Vagina (tissue), 2 donors: ENCODE measurements at regions not wholly inside any gene's neighbourhood (a gene's known extent, or its start where the extent isn't known, plus 50 kb on each side); places are given as distances from the start of the nearest gene placed in this dataset.

ENCODE experiments used
- DNase-seq, 2 donors: peaks; one replicate each; pipeline ENCODE4 v3.0.0-alpha.2; 2017; ENCODE audit errors: extremely low spot score in 2 of 2
- H3K27ac ChIP-seq: fragments of 200-600 bp; sonication (generic); one replicate; pipeline ENCODE4 v1.5.1; 2019
- H3K27me3 ChIP-seq: fragments of 200-600 bp; sonication (generic); one replicate; pipeline ENCODE4 v1.5.1; 2019
- H3K36me3 ChIP-seq, 2 donors: fragments of 200-600 bp; sonication (generic); one replicate each; pipeline ENCODE4 v1.5.1; 2017 to 2019
- H3K4me1 ChIP-seq: fragments of 200-600 bp; sonication (generic); one replicate; pipeline ENCODE4 v1.5.1; 2019
- H3K4me3 ChIP-seq, 2 donors: fragments of 200-600 bp; sonication (generic); 1 replicate in 1 of 2; 2 replicates in 1 of 2; pipeline ENCODE4 v1.5.1; 2016 to 2019
- H3K9me3 ChIP-seq: fragments of 200-600 bp; sonication (generic); one replicate; pipeline ENCODE4 v1.5.1; 2019
- POLR2A ChIP-seq, 2 donors: fragments of 450-650 bp; IDR thresholded peaks; one replicate each; pipeline ENCODE4 v1.6.1; 2017; ENCODE audit warnings: antibody characterized with exemption in 2 of 2, mild to moderate bottlenecking in 2 of 2, moderate library complexity in 2 of 2
- POLR2AphosphoS5 ChIP-seq, 2 donors: sonication (generic); formaldehyde crosslinking; IDR thresholded peaks; one replicate each; pipeline ENCODE4 v1.9.0; 2017; ENCODE audit warnings: antibody characterized with exemption in 2 of 2, mild to moderate bottlenecking in 2 of 2, low read depth in 1 of 2; ENCODE audit not compliant: insufficient read depth in 1 of 2
- intact Hi-C: fragments of 100-400 bp; cut with DNase I; formaldehyde crosslinking; loops from one replicate; pipeline ENCODE4 v1.15.1; 2023
- TF ChIP-seq, protein P1 (sequence below), 3 experiments: fragments of 450-650 bp in 2 of 3; fragments of 200-600 bp in 1 of 3; sonication (generic) in 1 of 3; IDR thresholded peaks; one replicate each; pipeline ENCODE4 v1.5.1; 2017 to 2019; ENCODE audit warnings: antibody characterized with exemption in 3 of 3, mild to moderate bottlenecking in 2 of 3, moderate library complexity in 2 of 3

DNA sequence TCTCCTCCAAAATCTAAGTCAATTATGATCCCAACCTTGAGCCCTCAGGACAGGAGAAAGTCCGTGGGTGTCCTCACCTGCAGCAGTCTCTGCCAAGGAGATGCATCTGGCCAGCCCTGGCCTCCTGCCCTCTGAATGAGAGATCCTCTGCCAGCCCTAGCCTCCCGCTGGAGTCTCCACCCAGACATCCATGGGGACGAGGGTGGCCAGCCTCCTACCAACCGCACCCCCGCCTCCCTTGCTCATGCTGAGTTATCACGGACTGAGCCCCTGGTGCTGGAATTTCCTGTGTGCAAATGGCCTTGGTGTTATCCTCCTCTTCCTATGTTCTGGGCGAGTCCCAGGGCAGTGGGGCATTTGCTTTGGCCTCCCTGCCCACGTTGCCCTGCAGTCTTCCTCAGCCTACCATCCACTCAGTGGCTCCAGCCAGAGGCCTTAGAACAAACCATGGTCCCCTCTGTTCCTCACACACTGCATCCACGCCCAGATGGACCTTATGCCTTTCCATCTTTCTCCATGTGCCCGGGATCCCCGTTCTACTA is 116.4 kb downstream of the ACKR3 start:
- H3K4me3 ChIP-seq: no peak overlapping the region
- H3K4me1 ChIP-seq: peaks cover 19% of the 10 kb centered on the region
- H3K27ac ChIP-seq: no peak overlapping the region
- TF ChIP-seq POLR2AphosphoS5 (IDR thresholded peaks at IDR 0.05; ENCODE audit: insufficient read depth in 1 of 2, low read depth in 1 of 2) (no peak), POLR2A (IDR thresholded peaks at IDR 0.05) (no peak)
- TF ChIP-seq, protein P1, sequence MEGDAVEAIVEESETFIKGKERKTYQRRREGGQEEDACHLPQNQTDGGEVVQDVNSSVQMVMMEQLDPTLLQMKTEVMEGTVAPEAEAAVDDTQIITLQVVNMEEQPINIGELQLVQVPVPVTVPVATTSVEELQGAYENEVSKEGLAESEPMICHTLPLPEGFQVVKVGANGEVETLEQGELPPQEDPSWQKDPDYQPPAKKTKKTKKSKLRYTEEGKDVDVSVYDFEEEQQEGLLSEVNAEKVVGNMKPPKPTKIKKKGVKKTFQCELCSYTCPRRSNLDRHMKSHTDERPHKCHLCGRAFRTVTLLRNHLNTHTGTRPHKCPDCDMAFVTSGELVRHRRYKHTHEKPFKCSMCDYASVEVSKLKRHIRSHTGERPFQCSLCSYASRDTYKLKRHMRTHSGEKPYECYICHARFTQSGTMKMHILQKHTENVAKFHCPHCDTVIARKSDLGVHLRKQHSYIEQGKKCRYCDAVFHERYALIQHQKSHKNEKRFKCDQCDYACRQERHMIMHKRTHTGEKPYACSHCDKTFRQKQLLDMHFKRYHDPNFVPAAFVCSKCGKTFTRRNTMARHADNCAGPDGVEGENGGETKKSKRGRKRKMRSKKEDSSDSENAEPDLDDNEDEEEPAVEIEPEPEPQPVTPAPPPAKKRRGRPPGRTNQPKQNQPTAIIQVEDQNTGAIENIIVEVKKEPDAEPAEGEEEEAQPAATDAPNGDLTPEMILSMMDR (IDR thresholded peaks at IDR 0.05): no peak
- no peaks in the 10 kb centered on the region for H3K36me3 ChIP-seq
- H3K27me3 ChIP-seq: no peaks in the 10 kb centered on the region
- intact Hi-C loops: no loop called here
- no peaks in the 10 kb centered on the region for H3K9me3 ChIP-seq
- no peak for DNase-seq

DNA sequence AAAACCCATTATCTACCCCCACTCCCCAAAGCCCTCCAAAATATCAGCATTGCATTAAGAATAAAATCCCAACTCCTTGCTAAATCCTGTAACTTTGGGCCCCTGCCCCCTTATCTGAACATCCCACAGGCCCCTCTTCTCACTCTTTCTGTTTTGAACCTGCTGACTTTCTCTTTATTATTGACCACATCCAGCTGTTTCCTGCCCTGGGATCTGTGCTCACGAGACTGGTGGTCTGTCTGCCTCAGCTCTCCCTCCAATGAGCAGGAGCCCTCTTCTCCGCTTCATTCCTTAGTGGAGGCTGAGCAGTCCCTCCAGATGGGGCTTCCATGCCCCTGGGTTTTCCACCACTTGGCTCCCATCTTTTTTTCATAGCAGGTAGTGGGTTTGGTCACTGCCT is 116.9 kb downstream of the ACKR3 start:
- peaks cover 19% of the 10 kb centered on the region for H3K4me1 ChIP-seq
- no peak overlapping the region for H3K27ac ChIP-seq
- no peak overlapping the region for H3K4me3 ChIP-seq
- no peaks in the 10 kb centered on the region for H3K27me3 ChIP-seq
- TF ChIP-seq POLR2A (IDR thresholded peaks at IDR 0.05) (no peak), POLR2AphosphoS5 (IDR thresholded peaks at IDR 0.05; ENCODE audit: insufficient read depth in 1 of 2, low read depth in 1 of 2) (no peak)
- TF ChIP-seq, protein P1 (IDR thresholded peaks at IDR 0.05): no peak
- DNase-seq: no peak
- H3K36me3 ChIP-seq: no peaks in the 10 kb centered on the region
- intact Hi-C loops: no loop called here
- H3K9me3 ChIP-seq: no peaks in the 10 kb centered on the region

DNA sequence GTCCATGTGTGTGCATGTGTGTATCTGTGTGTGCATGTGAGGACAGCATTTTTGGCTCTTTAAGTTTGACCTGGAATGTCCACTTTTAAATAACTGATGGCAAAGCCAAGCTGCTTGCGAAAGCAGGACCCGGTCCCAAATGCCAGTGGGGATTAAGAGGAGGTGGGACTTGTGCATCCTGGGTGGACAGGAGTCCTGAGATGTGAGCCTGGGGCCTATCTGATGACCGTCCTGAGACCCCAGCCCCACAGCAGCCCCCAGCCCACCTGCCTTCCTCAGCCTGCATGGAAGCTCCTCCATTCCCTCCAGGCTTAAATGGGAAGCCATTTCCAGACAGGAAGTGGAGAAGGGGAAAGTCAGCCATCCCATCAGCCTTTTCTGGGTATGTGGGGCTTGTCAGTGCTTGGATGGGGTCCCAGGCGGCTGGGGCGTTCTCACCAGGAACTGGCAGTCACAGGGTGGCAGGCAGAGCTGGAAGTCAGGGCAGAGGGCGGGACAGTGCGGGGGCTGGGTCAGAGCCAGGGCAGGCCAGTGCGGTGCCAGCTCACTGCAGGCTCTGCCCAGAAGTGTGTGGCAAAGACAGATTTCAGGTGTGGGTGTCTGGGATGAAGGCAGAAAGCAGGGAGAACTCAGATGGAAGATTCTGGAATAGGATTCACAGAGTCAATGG is 117.8 kb downstream of the ACKR3 start:
- intact Hi-C loops: no loop called here
- H3K4me1 ChIP-seq: peaks cover 19% of the 10 kb centered on the region

DNA sequence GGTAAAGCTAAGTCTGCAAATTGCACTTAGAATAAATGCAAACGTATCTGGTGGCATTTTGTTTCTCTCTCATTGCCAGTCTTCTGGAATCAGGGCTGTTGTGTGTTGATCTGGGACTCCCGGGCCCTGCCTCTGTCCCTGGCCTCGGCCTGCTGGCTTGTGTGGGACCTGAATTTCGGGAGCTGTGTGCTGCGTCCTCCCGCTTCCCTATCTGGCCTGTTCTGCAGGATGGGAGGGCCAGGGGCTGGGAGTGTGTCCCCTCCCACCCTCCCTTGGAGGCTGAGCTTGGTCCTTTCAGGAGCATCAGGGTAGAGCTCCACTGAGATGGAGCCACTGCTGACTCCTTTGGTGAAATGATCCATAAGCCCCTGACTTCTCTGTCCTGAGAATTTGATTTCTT is 118.5 kb downstream of the ACKR3 start:
- peaks cover 19% of the 10 kb centered on the region for H3K4me1 ChIP-seq

More for the DNA sequence above, 117.8 kb downstream of the ACKR3 start:
- no peak overlapping the region for H3K27ac ChIP-seq
- no peak for DNase-seq
- no peaks in the 10 kb centered on the region for H3K27me3 ChIP-seq
- no peaks in the 10 kb centered on the region for H3K36me3 ChIP-seq
- TF ChIP-seq, protein P1 (IDR thresholded peaks at IDR 0.05): no peak
- TF ChIP-seq POLR2A (IDR thresholded peaks at IDR 0.05) (no peak), POLR2AphosphoS5 (IDR thresholded peaks at IDR 0.05; ENCODE audit: insufficient read depth in 1 of 2, low read depth in 1 of 2) (no peak)
- no peaks in the 10 kb centered on the region for H3K9me3 ChIP-seq
- no peak overlapping the region for H3K4me3 ChIP-seq

More for the DNA sequence above, 118.5 kb downstream of the ACKR3 start:
- H3K9me3 ChIP-seq: no peaks in the 10 kb centered on the region
- no peaks in the 10 kb centered on the region for H3K27me3 ChIP-seq
- H3K27ac ChIP-seq: no peak overlapping the region
- no peaks in the 10 kb centered on the region for H3K36me3 ChIP-seq
- DNase-seq: no peak
- TF ChIP-seq, protein P1 (IDR thresholded peaks at IDR 0.05): no peak
- TF ChIP-seq POLR2AphosphoS5 (IDR thresholded peaks at IDR 0.05; ENCODE audit: insufficient read depth in 1 of 2, low read depth in 1 of 2): no peak
- no peak for TF ChIP-seq POLR2A (IDR thresholded peaks at IDR 0.05)
- H3K4me3 ChIP-seq: no peak overlapping the region
- intact Hi-C loops: no loop called here
